Upper lobe of left lung (tissue), 4 donors: ENCODE measurements at regions not wholly inside any gene's neighbourhood (a gene's known extent, or its start where the extent isn't known, plus 50 kb on each side); places are given as distances from the start of the nearest gene placed in this dataset.

Experiments
- CTCF ChIP-seq, 6 experiments: fragments of 450-650 bp in 4 of 6; fragments of 200-600 bp in 2 of 6; sonication (generic) in 2 of 6; IDR thresholded peaks; one replicate each; pipeline ENCODE4 v1.5.1; 2016 to 2019; ENCODE audit warnings: antibody characterized with exemption in 6 of 6
- EP300 ChIP-seq, 4 donors: sonication (generic); formaldehyde crosslinking; IDR thresholded peaks; one replicate each; pipeline ENCODE4 v1.5.1; 2017; ENCODE audit warnings: antibody characterized with exemption in 4 of 4, control low read depth in 2 of 4
- POLR2A ChIP-seq, 4 donors: fragments of 450-650 bp; IDR thresholded peaks; one replicate each; pipeline ENCODE4 v1.5.1; 2016 to 2017; ENCODE audit warnings: antibody characterized with exemption in 4 of 4, mild to moderate bottlenecking in 2 of 4
- POLR2AphosphoS5 ChIP-seq, 2 donors: sonication (generic); formaldehyde crosslinking; IDR thresholded peaks; one replicate each; pipeline ENCODE4 v1.5.1; 2017; ENCODE audit warnings: antibody characterized with exemption in 2 of 2

- TF ChIP-seq POLR2AphosphoS5 (IDR thresholded peaks at IDR 0.05) (no peak), CTCF (IDR thresholded peaks at IDR 0.05) (no peak), POLR2A (IDR thresholded peaks at IDR 0.05) (no peak), EP300 (IDR thresholded peaks at IDR 0.05) (no peak)
Measured at GRCh38 chr2:194739217-194739616, 917.8 kb upstream of the SLC39A10 start.
